Gastroesophageal sphincter (tissue), 4 donors: ENCODE measurements at regions not wholly inside any gene's neighbourhood (a gene's known extent, or its start where the extent isn't known, plus 50 kb on each side); places are given as distances from the start of the nearest gene placed in this dataset.

Experiments used
- ATAC-seq: fragments of 150-250 bp; one replicate; pipeline ENCODE4 v1.9.1; 2016; ENCODE audit warnings: mild to moderate bottlenecking, moderate library complexity
- H3K27ac ChIP-seq, 4 donors: fragments of 200-600 bp; sonication (generic) in 3 of 4; 1 replicate in 3 of 4; 2 replicates in 1 of 4; pipeline ENCODE4 v1.5.1; 2016 to 2019
- H3K27me3 ChIP-seq: fragments of 200-600 bp; sonication (generic); one replicate; pipeline ENCODE4 v1.5.1; 2019
- H3K36me3 ChIP-seq, 2 donors: fragments of 200-600 bp; sonication (generic); one replicate each; pipeline ENCODE4 v1.5.1; 2019; ENCODE audit warnings: control low read depth in 1 of 2
- H3K4me1 ChIP-seq, 3 donors: fragments of 200-600 bp; sonication (generic); 1 replicate in 2 of 3; 2 replicates in 1 of 3; pipeline ENCODE4 v1.5.1; 2016 to 2019; ENCODE audit warnings: control low read depth in 2 of 3
- H3K4me3 ChIP-seq, 2 donors: fragments of 200-600 bp; sonication (generic); one replicate each; pipeline ENCODE4 v1.5.1; 2019; ENCODE audit warnings: mild to moderate bottlenecking in 1 of 2, moderate library complexity in 1 of 2
- H3K9me3 ChIP-seq, 3 donors: fragments of 200-600 bp; sonication (generic); one replicate each; pipeline ENCODE4 v1.5.1; 2017 to 2019; ENCODE audit warnings: control low read depth in 2 of 3
- EP300 ChIP-seq: sonication (generic); formaldehyde crosslinking; IDR thresholded peaks from one replicate; pipeline ENCODE4 v1.6.1; 2017; ENCODE audit warnings: antibody characterized with exemption, mild to moderate bottlenecking
- POLR2A ChIP-seq, 2 donors: fragments of 450-650 bp; IDR thresholded peaks; one replicate each; pipeline ENCODE4 v1.6.1; 2017; ENCODE audit warnings: antibody characterized with exemption in 2 of 2, mild to moderate bottlenecking in 2 of 2, moderate library complexity in 1 of 2
- POLR2AphosphoS5 ChIP-seq: sonication (generic); formaldehyde crosslinking; IDR thresholded peaks from one replicate; pipeline ENCODE4 v1.6.1; 2017; ENCODE audit warnings: antibody characterized with exemption
- WGBS, 2 donors: methylation state at CpG; one replicate each; pipeline ENCODE4 v1.1.5; 2018; ENCODE audit warnings: low coverage in 1 of 2; 5-methylcytosine and 5-hydroxymethylcytosine counted together
- TF ChIP-seq, protein P1 (sequence below), 4 experiments: fragments of 200-600 bp in 2 of 4; fragments of 450-650 bp in 2 of 4; sonication (generic) in 1 of 4; IDR thresholded peaks; one replicate each; pipeline ENCODE4 v1.5.1; 2017 to 2019; ENCODE audit warnings: antibody characterized with exemption in 4 of 4, mild to moderate bottlenecking in 2 of 4, moderate library complexity in 2 of 4

DNA sequence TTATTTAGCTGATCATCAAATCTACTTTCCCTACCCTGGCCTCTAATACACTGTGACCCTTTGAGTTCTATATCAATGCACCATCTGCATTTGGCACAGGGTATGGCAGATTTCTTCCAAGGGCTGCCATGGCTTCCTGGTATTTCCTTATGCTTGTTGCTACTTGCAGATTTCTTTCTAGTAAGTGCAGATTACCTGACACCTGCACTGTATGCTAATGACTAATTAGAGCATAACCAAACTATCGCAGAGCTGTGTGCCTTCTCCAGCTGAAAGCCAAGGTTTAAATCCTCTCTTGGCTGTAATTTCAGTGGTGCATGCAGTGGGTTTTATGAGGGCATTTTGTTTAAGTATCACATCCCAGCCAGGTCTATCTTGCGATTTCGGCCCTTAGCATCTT, 293.7 kb downstream of the KIF4B start:
- ATAC-seq, result no peak
- H3K4me3 ChIP-seq, result no peak overlapping the region
- no peak for TF ChIP-seq POLR2A (IDR thresholded peaks at IDR 0.05)
- no peak for TF ChIP-seq POLR2AphosphoS5
- no peak for TF ChIP-seq EP300
- TF ChIP-seq, protein P1, sequence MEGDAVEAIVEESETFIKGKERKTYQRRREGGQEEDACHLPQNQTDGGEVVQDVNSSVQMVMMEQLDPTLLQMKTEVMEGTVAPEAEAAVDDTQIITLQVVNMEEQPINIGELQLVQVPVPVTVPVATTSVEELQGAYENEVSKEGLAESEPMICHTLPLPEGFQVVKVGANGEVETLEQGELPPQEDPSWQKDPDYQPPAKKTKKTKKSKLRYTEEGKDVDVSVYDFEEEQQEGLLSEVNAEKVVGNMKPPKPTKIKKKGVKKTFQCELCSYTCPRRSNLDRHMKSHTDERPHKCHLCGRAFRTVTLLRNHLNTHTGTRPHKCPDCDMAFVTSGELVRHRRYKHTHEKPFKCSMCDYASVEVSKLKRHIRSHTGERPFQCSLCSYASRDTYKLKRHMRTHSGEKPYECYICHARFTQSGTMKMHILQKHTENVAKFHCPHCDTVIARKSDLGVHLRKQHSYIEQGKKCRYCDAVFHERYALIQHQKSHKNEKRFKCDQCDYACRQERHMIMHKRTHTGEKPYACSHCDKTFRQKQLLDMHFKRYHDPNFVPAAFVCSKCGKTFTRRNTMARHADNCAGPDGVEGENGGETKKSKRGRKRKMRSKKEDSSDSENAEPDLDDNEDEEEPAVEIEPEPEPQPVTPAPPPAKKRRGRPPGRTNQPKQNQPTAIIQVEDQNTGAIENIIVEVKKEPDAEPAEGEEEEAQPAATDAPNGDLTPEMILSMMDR (IDR thresholded peaks at IDR 0.05), result no peak
- H3K4me1 ChIP-seq, result no peaks in the 10 kb centered on the region
- no peaks in the 10 kb centered on the region for H3K27me3 ChIP-seq
- H3K9me3 ChIP-seq, result no peaks in the 10 kb centered on the region
- no peak overlapping the region for H3K27ac ChIP-seq
- 83 to 100% methylated on average over 1 of the region's 3 CpGs for WGBS, 2 donors
- no peaks in the 10 kb centered on the region for H3K36me3 ChIP-seq

DNA sequence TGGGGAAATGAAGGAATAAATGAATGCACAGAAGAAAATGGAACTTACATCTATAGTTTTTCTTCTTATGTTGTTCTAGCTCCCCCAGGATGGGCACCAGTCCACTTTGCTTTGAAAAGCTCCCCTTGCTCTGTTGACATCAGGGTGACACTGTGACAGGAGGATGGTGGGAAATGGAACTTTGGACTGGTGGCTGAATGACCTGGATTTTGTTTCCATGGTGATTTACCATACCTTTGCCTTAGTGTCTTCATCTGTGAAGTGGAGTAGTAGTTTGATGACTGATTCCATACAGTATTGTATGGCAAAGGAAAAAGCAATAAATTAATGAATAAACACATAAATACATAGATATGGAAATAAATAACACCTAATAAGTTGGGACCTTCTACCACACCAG, 294.7 kb downstream of the KIF4B start:
- ATAC-seq, result no peak
- TF ChIP-seq EP300 (no peak), POLR2A (IDR thresholded peaks at IDR 0.05) (no peak), POLR2AphosphoS5 (no peak)
- TF ChIP-seq, protein P1 (IDR thresholded peaks at IDR 0.05), result no peak
- Histone ChIP-seq H3K4me1 (no peaks in the 10 kb centered on the region), H3K27me3 (no peaks in the 10 kb centered on the region), H3K4me3 (no peak overlapping the region), H3K27ac (no peak overlapping the region), H3K36me3 (no peaks in the 10 kb centered on the region), H3K9me3 (no peaks in the 10 kb centered on the region)

DNA sequence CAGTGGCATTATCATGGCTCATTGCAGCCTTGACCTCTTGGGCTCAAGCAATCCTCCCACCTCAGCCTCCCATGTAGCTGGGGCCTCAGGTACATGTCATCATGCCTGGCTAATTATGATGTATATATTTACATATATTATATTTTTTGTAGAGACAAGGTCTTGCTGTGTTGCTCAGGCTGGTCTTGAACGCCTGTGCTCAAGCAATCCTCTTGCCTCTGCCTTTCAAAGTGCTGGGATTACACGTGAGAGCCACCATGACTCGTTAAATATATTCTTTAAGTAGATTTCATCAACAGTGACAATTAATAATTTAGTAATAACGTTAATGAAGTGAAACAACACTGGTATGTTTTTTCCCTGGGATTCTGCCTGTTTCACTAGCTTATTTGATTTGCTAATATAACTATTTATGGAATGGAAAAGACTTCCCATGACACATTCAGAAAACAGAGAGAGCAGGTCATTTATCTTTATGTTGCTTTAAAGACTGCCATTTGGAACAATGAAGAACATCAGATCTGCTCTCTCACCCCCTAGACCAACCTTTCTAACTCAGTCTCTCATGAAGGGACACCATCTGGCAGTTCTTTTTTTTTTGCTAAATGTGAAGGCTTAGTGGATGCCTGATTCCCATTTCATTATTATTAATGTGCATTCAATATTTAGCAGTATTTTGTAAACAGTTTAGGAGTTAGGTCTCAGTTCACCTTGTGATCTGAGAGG, 295.6 kb downstream of the KIF4B start:
- no peaks in the 10 kb centered on the region for H3K36me3 ChIP-seq
- H3K4me1 ChIP-seq, result no peaks in the 10 kb centered on the region
- H3K27ac ChIP-seq, result no peak overlapping the region
- WGBS, 2 donors, result 11 to 33% methylated on average over 1 to 4 of the region's 4 CpGs
- TF ChIP-seq POLR2A (IDR thresholded peaks at IDR 0.05) (no peak), EP300 (no peak), POLR2AphosphoS5 (no peak)
- TF ChIP-seq, protein P1 (IDR thresholded peaks at IDR 0.05), result no peak
- no peaks in the 10 kb centered on the region for H3K9me3 ChIP-seq
- ATAC-seq, result no peak
- no peaks in the 10 kb centered on the region for H3K27me3 ChIP-seq
- no peak overlapping the region for H3K4me3 ChIP-seq

DNA sequence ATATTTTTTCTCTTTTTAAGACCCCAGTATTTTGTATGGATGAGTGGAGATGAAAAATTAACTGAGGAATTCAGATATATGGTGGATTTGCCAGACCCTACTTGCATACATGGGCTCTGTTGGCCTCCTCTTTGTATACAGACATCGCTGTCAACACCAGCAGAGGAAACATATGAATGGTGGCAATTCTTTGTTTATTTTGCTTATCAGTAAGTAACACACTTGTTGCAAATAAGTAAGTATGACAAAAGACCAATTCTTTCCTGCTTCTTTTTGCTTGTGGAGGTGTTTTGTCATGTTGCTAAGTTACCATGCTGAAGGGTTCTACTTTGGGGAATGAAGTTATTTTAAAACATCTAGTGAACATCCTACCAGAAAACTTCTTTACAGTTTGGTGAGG, 298.2 kb downstream of the KIF4B start:
- no peak overlapping the region for H3K27ac ChIP-seq
- TF ChIP-seq EP300, result no peak
- TF ChIP-seq POLR2A (IDR thresholded peaks at IDR 0.05), result no peak
- no peak for TF ChIP-seq POLR2AphosphoS5
- TF ChIP-seq, protein P1 (IDR thresholded peaks at IDR 0.05), result no peak
- no peaks in the 10 kb centered on the region for H3K36me3 ChIP-seq
- H3K4me1 ChIP-seq, result no peaks in the 10 kb centered on the region
- no peak for ATAC-seq
- no peaks in the 10 kb centered on the region for H3K9me3 ChIP-seq
- H3K4me3 ChIP-seq, result no peak overlapping the region
- 77 to 100% methylated on average over 1 of the region's 1 CpG for WGBS, 2 donors
- H3K27me3 ChIP-seq, result no peaks in the 10 kb centered on the region

DNA sequence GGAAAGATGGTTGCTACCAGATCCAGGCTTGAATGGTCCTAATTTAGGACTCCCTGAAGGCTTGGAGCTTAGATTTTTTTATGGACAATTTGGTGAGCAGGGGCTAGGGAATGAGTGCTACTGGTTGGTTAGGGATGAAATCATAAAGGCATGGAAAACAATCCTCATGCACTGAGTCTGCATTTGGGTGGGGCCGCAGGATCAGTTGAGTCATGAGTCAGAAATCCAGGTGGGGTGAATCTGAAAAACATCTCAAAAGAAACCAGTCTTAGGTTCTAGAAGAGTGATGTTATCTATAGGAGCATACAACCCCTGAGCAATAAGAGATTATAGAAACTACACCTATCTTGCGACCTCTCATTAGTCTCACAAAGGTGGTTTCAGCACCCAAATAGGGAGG, 300.0 kb downstream of the KIF4B start:
- 86 to 100% methylated on average over 2 of the region's 2 CpGs for WGBS, 2 donors
- Histone ChIP-seq H3K27ac (no peak overlapping the region), H3K4me1 (no peaks in the 10 kb centered on the region), H3K27me3 (no peaks in the 10 kb centered on the region), H3K9me3 (no peaks in the 10 kb centered on the region), H3K4me3 (no peak overlapping the region), H3K36me3 (no peaks in the 10 kb centered on the region)
- ATAC-seq, result no peak
- TF ChIP-seq, protein P1 (IDR thresholded peaks at IDR 0.05), result no peak
- no peak for TF ChIP-seq POLR2AphosphoS5
- no peak for TF ChIP-seq POLR2A (IDR thresholded peaks at IDR 0.05)
- TF ChIP-seq EP300, result no peak
